Mesothelial cell of epicardium (in vitro differentiated cells): ENCODE measurements at regions not wholly inside any gene's neighbourhood (a gene's known extent, or its start where the extent isn't known, plus 50 kb on each side); places are given as distances from the start of the nearest gene placed in this dataset.
A peak's percentile ranks its signal among the peaks of the same experiment; 100 is the strongest.

Experiments used
- DNase-seq, 2 experiments: peaks; one replicate each; pipeline ENCODE4 v3.0.0; 2021; ENCODE audit warnings: low spot score in 2 of 2; ENCODE audit not compliant: unreplicated experiment in 2 of 2
- H3K27ac Mint-ChIP-seq: 2 replicates; pipeline ENCODE4 v1.8.0; 2021; ENCODE audit warnings: mixed read lengths
- H3K27me3 Mint-ChIP-seq: 2 replicates; pipeline ENCODE4 v1.8.0; 2021; ENCODE audit warnings: low read depth, mixed read lengths
- H3K36me3 Mint-ChIP-seq: 2 replicates; pipeline ENCODE4 v1.8.0; 2021; ENCODE audit warnings: mixed read lengths
- H3K4me1 Mint-ChIP-seq: 2 replicates; pipeline ENCODE4 v1.8.0; 2021; ENCODE audit warnings: mixed read lengths
- H3K4me3 Mint-ChIP-seq: 2 replicates; pipeline ENCODE4 v1.8.0; 2021; ENCODE audit warnings: mild to moderate bottlenecking, moderate library complexity, mixed read lengths
- H3K9me3 Mint-ChIP-seq: 2 replicates; pipeline ENCODE4 v1.8.0; 2021; ENCODE audit warnings: mixed read lengths
- TF ChIP-seq, protein P1 (sequence below): fragments of 200-600 bp; sonication (generic); IDR thresholded peaks from one replicate; pipeline ENCODE4 v1.5.0; 2021; ENCODE audit warnings: antibody characterized with exemption; ENCODE audit not compliant: unreplicated experiment

DNA sequence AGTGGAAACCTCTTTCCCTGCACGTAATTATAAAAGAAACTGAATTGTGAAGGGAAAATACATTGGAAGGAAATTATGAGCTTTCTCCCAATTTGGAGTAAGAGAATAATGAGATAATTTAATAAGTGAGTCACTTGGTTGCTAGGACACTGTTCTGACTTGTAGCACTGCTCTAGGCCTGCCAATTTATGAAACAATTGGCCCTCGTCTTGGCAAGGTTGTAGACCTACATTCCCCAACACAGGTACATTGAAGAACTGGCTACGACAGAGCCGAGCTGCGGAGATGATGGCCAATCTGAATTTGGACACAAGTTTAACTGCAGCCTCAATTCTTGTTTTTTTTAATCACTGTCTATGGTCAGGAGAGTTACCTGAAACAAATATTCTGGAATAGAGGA, 674.1 kb downstream of the MECOM start:
- Mint-ChIP-seq H3K9me3 (peaks cover 6% of the 10 kb centered on the region), H3K27ac (peak overlapping the region; percentile 78), H3K4me3 (no peak overlapping the region), H3K36me3 (peaks cover 2% of the 10 kb centered on the region), H3K4me1 (peaks cover 22% of the 10 kb centered on the region), H3K27me3 (peaks cover 3% of the 10 kb centered on the region)
- TF ChIP-seq, protein P1, sequence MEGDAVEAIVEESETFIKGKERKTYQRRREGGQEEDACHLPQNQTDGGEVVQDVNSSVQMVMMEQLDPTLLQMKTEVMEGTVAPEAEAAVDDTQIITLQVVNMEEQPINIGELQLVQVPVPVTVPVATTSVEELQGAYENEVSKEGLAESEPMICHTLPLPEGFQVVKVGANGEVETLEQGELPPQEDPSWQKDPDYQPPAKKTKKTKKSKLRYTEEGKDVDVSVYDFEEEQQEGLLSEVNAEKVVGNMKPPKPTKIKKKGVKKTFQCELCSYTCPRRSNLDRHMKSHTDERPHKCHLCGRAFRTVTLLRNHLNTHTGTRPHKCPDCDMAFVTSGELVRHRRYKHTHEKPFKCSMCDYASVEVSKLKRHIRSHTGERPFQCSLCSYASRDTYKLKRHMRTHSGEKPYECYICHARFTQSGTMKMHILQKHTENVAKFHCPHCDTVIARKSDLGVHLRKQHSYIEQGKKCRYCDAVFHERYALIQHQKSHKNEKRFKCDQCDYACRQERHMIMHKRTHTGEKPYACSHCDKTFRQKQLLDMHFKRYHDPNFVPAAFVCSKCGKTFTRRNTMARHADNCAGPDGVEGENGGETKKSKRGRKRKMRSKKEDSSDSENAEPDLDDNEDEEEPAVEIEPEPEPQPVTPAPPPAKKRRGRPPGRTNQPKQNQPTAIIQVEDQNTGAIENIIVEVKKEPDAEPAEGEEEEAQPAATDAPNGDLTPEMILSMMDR = no peak
- DNase-seq = no peak

DNA sequence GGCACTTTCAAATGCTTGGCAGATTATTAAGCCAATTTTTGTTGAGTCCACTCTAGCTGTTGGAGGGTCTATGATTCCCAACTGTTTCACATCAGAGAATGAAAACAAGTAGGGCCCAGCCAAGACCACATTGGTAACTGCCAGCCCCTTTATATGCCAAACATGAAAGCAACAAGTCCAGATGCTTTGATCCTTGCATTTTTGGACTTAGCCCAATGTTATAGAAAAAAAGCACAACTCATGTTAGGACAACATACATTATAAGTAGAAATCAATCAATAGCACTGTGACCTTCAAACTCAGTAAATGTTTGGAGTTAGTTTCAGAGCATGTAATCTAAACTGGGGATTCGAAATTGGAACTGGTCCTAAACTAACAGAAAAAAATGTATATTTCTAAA, 674.7 kb downstream of the MECOM start:
- TF ChIP-seq, protein P1 = no peak
- DNase-seq = no peak
- Mint-ChIP-seq H3K9me3 (peaks cover 8% of the 10 kb centered on the region), H3K4me1 (peaks cover 22% of the 10 kb centered on the region), H3K36me3 (peaks cover 2% of the 10 kb centered on the region), H3K27ac (no peak overlapping the region), H3K27me3 (peaks cover 3% of the 10 kb centered on the region), H3K4me3 (no peak overlapping the region)

DNA sequence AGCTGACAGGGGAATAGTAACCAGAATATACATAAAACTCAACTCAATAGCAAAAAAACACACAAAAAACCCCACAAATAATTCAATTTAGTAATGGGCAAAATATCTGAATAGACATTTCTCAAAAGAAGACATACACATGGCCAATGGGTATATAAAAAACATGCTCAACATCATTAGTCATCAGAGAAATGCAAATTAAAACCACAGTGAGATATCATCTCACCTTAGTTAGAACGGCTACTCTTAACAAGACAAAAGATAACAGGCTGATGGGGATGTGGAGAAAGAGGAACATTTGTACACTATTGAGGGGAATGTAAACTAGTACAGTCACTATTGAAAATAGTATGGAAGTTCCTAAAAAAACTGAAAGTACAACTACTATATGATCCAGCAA, 678.6 kb downstream of the MECOM start:
- no peak overlapping the region for H3K27ac Mint-ChIP-seq
- H3K4me1 Mint-ChIP-seq = peaks cover 9% of the 10 kb centered on the region
- peaks cover 8% of the 10 kb centered on the region for H3K9me3 Mint-ChIP-seq
- TF ChIP-seq, protein P1 = no peak
- peaks cover 5% of the 10 kb centered on the region for H3K27me3 Mint-ChIP-seq
- no peak for DNase-seq
- H3K36me3 Mint-ChIP-seq = peaks cover 2% of the 10 kb centered on the region
- no peak overlapping the region for H3K4me3 Mint-ChIP-seq

DNA sequence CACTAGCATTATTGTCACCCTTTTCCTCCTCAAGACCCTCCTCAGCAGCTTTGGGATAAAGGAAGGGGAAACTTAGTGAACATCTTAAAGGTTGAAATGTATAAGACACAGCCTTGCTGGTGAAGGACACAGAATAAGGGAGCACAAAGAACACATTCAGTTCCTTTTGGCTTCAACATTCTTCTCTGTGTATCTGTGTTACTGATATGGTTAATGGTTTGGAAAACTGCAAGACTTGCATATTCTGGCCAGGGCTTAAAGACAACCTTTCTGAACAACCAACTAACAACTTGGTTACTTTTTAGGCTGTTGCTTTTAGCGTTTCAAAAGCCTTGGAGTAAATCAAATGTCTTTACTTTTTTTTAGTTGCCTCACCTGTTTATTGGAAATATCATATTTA, 680.5 kb downstream of the MECOM start:
- DNase-seq = no peak
- no peak overlapping the region for H3K4me3 Mint-ChIP-seq
- H3K9me3 Mint-ChIP-seq = peaks cover 8% of the 10 kb centered on the region
- H3K4me1 Mint-ChIP-seq = peaks cover 2% of the 10 kb centered on the region
- H3K36me3 Mint-ChIP-seq = peaks cover 2% of the 10 kb centered on the region
- TF ChIP-seq, protein P1 = no peak
- no peak overlapping the region for H3K27ac Mint-ChIP-seq
- H3K27me3 Mint-ChIP-seq = peaks cover 5% of the 10 kb centered on the region

DNA sequence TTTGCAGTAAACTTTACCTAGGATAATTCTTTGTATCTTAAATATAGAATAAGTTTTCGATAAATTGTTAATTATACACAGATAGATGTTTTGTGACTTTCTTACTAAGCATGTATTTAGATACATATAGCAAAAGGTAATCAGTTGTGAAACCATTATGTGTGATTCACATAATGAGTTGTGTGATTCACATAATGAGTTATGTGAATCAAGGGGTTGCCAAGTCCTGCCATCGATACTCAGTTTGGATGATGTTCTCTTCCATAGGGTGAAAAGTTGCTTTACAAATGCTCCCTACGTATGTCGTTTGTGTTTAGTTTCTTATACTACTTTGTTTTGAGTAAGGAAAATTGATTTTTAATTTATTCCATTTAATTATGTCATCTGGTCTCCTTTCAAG, 682.1 kb downstream of the MECOM start:
- TF ChIP-seq, protein P1 = no peak
- peaks cover 2% of the 10 kb centered on the region for H3K36me3 Mint-ChIP-seq
- no peak overlapping the region for H3K27ac Mint-ChIP-seq
- peaks cover 3% of the 10 kb centered on the region for H3K4me1 Mint-ChIP-seq
- no peak for DNase-seq
- H3K27me3 Mint-ChIP-seq = peaks cover 5% of the 10 kb centered on the region
- peaks cover 8% of the 10 kb centered on the region for H3K9me3 Mint-ChIP-seq
- no peak overlapping the region for H3K4me3 Mint-ChIP-seq
